ENCODE measurements at regions not wholly inside any gene's neighbourhood (a gene's known extent, or its start where the extent isn't known, plus 50 kb on each side); places are given as distances from the start of the nearest gene placed in this dataset.

DNA sequence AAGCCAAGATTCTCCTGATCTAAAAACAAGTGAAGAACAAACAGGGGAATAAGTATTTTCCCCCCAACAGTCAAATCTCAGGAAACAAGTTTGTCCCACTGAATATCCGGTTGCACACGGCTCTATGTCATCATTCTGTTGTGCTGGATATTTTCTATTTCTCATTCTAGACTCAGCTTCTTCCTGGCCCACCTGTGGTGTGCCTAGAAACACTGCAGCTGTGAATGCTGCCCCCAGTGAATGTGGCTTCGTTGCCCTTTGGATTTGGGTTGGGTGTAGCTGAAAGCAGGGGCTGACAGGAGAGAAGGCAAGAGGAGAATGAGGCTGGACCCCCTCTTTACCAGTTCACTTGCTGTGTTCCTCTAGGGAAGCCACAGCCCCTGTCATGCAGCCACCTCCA is 181.2 kb upstream of the PROK2 start:
- 74 to 82% methylated on average over 3 of the region's 3 CpGs for WGBS, 2 experiments
- Histone ChIP-seq H3K4me3 (ENCODE audit: insufficient read depth, low read depth, low read length) (no peak overlapping the region), H3K4me1 (ENCODE audit: control insufficient read depth, insufficient read depth, low read length) (no peaks in the 10 kb centered on the region), H3K27ac (ENCODE audit: insufficient read depth, low read depth, low read length, poor library complexity, severe bottlenecking) (no peak overlapping the region), H3K36me3 (ENCODE audit: control insufficient read depth, insufficient read depth, low read length) (no peaks in the 10 kb centered on the region), H3K9me3 (ENCODE audit: control insufficient read depth, low read length) (no peaks in the 10 kb centered on the region), H3K27me3 (ENCODE audit: control insufficient read depth, insufficient read depth, low read length, poor library complexity, severe bottlenecking) (no peaks in the 10 kb centered on the region)

DNA sequence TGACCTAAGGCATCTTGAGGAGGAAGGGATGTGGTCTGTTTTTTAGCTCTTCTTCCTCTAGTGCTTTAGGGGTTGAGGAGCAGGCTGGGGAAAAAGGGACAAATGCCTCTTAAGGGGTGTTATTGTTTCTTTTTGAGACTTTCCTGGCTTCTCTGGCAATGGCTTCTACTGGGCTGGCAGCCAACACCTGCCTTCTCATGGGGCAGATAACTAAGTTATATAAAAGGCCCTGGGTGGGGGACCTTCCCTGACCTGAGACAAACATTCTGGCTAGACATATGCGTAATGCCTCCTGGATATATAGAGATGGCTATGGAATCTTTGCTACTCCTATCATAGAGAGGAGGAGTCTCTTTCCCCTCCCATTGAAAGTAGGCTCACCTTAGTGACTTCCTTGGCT is 179.2 kb upstream of the PROK2 start:
- WGBS, 2 experiments = 97 to 100% methylated on average over 1 of the region's 1 CpG
- no peaks in the 10 kb centered on the region for H3K36me3 ChIP-seq (ENCODE audit: control insufficient read depth, insufficient read depth, low read length)
- no peak overlapping the region for H3K4me3 ChIP-seq (ENCODE audit: insufficient read depth, low read depth, low read length)

DNA sequence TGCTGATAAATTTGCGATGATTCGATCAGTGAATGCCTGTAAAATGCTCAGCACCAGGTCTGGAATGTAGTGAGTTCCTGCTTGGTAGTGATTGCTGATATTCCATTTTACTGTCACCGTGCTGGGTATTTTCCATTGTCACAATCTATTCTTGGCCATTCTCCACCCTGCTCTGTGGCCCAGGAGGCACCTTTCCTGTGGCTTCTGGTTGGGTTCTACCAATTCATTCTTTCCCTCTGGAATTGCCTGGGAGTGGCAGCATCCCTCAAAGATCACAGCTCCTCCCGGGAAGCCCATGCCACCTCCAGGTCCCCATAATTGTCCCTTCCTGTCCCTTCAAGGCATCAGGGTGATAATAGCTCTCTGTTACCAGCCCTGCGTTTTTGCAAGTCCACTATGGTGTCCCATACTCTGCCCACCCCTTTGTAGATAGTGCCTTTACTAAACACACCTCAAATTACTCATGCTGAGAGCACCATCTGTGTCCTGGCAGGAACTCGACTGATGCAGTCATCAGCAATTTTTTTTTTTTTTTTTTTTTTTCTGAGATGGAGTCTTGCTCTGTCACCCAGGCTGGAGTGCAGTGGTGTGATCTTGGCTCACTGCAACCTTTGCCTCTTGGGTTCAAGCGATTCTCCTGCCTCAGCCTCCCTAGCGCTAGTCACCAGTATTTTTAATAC is 177.8 kb upstream of the PROK2 start:
- no peak overlapping the region for H3K4me3 ChIP-seq (ENCODE audit: insufficient read depth, low read depth, low read length)
- H3K36me3 ChIP-seq (ENCODE audit: control insufficient read depth, insufficient read depth, low read length) = no peaks in the 10 kb centered on the region
- H3K27me3 ChIP-seq (ENCODE audit: control insufficient read depth, insufficient read depth, low read length, poor library complexity, severe bottlenecking) = no peaks in the 10 kb centered on the region
- no peaks in the 10 kb centered on the region for H3K9me3 ChIP-seq (ENCODE audit: control insufficient read depth, low read length)
- H3K4me1 ChIP-seq (ENCODE audit: control insufficient read depth, insufficient read depth, low read length) = no peaks in the 10 kb centered on the region
- no peak overlapping the region for H3K27ac ChIP-seq (ENCODE audit: insufficient read depth, low read depth, low read length, poor library complexity, severe bottlenecking)
- WGBS, 2 experiments = 90% methylated on average over 8 of the region's 8 CpGs

More for the DNA sequence above, 179.2 kb upstream of the PROK2 start:
- H3K27me3 ChIP-seq (ENCODE audit: control insufficient read depth, insufficient read depth, low read length, poor library complexity, severe bottlenecking) = no peaks in the 10 kb centered on the region
- H3K27ac ChIP-seq (ENCODE audit: insufficient read depth, low read depth, low read length, poor library complexity, severe bottlenecking) = no peak overlapping the region
- H3K9me3 ChIP-seq (ENCODE audit: control insufficient read depth, low read length) = no peaks in the 10 kb centered on the region
- no peaks in the 10 kb centered on the region for H3K4me1 ChIP-seq (ENCODE audit: control insufficient read depth, insufficient read depth, low read length)

DNA sequence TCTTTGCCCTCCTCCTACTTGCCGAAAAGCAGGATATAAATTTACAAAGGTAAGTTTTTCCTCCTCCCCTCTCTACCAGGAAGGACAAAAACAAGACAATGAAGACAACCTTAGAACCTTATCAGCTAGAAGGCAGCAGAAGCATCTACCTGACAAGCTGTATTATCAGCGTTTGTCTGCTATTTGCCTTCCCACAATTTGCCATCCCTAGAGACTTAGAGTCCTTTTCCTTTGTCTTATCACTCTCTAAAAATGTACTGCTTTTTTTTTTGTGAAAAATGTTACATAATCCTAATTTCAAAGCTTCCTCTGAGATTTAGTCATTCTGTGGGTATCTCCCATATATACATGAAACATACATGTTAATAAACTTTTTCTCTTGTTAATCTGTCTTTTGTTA is 176.9 kb upstream of the PROK2 start:
- Histone ChIP-seq H3K4me3 (ENCODE audit: insufficient read depth, low read depth, low read length) (no peak overlapping the region), H3K4me1 (ENCODE audit: control insufficient read depth, insufficient read depth, low read length) (no peaks in the 10 kb centered on the region), H3K27me3 (ENCODE audit: control insufficient read depth, insufficient read depth, low read length, poor library complexity, severe bottlenecking) (no peaks in the 10 kb centered on the region), H3K27ac (ENCODE audit: insufficient read depth, low read depth, low read length, poor library complexity, severe bottlenecking) (no peak overlapping the region), H3K36me3 (ENCODE audit: control insufficient read depth, insufficient read depth, low read length) (no peaks in the 10 kb centered on the region), H3K9me3 (ENCODE audit: control insufficient read depth, low read length) (no peaks in the 10 kb centered on the region)
- 57 to 71% methylated on average over 2 of the region's 2 CpGs for WGBS, 2 experiments

DNA sequence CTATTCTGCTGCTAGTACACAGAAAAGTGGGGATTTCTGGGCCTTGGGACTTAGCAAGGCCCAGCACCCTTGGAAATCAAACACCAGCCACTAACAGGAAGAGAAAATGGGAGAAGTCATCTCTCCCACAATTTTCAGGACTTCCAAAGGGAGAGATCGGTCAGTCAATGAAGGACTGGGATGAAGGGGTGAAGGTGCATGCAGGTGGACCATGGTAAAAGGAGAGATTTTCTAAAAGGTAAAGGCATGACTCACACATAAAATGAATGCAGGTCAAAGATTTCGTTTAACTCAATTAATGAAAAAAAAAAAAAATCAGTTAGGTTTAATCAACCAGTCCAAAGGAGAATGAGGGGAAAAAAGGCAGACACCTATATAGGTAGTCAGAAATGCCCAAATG is 176.4 kb upstream of the PROK2 start:
- WGBS, 2 experiments = 98 to 100% methylated on average over 1 to 2 of the region's 2 CpGs
- Histone ChIP-seq H3K4me1 (ENCODE audit: control insufficient read depth, insufficient read depth, low read length) (no peaks in the 10 kb centered on the region), H3K36me3 (ENCODE audit: control insufficient read depth, insufficient read depth, low read length) (no peaks in the 10 kb centered on the region), H3K27ac (ENCODE audit: insufficient read depth, low read depth, low read length, poor library complexity, severe bottlenecking) (no peak overlapping the region), H3K4me3 (ENCODE audit: insufficient read depth, low read depth, low read length) (no peak overlapping the region), H3K27me3 (ENCODE audit: control insufficient read depth, insufficient read depth, low read length, poor library complexity, severe bottlenecking) (no peaks in the 10 kb centered on the region), H3K9me3 (ENCODE audit: control insufficient read depth, low read length) (no peaks in the 10 kb centered on the region)

DNA sequence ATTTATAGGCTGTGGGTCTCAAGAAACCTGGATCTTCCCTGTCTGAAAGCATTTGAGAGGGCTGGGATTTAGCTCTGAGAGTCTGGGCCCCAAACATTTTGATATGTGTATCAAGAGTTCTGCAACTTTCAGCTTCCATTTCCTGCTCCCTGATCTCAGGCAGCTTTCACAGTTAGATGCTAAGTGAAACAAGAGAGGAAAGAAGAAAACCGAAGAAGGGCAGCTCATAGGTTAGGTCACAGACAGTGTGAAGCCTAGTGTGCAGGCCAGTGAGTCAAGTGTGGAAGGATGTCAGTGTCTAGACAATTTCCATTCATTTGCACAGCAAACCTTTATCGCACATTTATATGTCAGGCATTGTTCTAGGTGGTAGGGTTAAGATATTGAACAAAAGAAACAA is 173.6 kb upstream of the PROK2 start:
- WGBS, 2 experiments = 76 to 89% methylated on average over 1 to 2 of the region's 2 CpGs

DNA sequence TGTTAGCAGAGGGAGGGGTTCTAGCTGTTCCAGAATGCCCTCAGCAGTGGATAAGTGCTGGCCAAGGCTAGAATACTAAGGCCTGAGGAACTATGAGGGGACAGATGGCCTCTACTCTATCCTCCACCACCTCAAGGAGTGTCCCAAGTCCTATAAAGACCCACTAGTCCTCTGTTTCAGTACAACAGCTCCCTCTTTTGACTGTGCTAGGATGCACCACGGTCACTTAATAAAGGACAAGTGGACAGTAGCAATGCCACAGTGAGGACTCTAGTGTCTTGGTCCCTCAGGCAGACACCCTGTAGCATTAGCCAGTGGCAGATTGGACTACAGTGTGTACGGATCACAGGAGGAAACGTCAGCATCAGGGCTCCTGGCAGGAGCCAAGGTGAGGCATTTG is 171.8 kb upstream of the PROK2 start:
- 95 to 97% methylated on average over 3 of the region's 3 CpGs for WGBS, 2 experiments
- H3K4me1 ChIP-seq (ENCODE audit: control insufficient read depth, insufficient read depth, low read length) = peaks cover 5% of the 10 kb centered on the region
- no peaks in the 10 kb centered on the region for H3K36me3 ChIP-seq (ENCODE audit: control insufficient read depth, insufficient read depth, low read length)
- H3K4me3 ChIP-seq (ENCODE audit: insufficient read depth, low read depth, low read length) = no peak overlapping the region
- H3K9me3 ChIP-seq (ENCODE audit: control insufficient read depth, low read length) = no peaks in the 10 kb centered on the region
- H3K27ac ChIP-seq (ENCODE audit: insufficient read depth, low read depth, low read length, poor library complexity, severe bottlenecking) = no peak overlapping the region
- no peaks in the 10 kb centered on the region for H3K27me3 ChIP-seq (ENCODE audit: control insufficient read depth, insufficient read depth, low read length, poor library complexity, severe bottlenecking)

More for the DNA sequence above, 173.6 kb upstream of the PROK2 start:
- Histone ChIP-seq H3K36me3 (ENCODE audit: control insufficient read depth, insufficient read depth, low read length) (no peaks in the 10 kb centered on the region), H3K4me1 (ENCODE audit: control insufficient read depth, insufficient read depth, low read length) (peaks cover 5% of the 10 kb centered on the region), H3K27ac (ENCODE audit: insufficient read depth, low read depth, low read length, poor library complexity, severe bottlenecking) (no peak overlapping the region), H3K27me3 (ENCODE audit: control insufficient read depth, insufficient read depth, low read length, poor library complexity, severe bottlenecking) (no peaks in the 10 kb centered on the region), H3K4me3 (ENCODE audit: insufficient read depth, low read depth, low read length) (no peak overlapping the region), H3K9me3 (ENCODE audit: control insufficient read depth, low read length) (no peaks in the 10 kb centered on the region)

DNA sequence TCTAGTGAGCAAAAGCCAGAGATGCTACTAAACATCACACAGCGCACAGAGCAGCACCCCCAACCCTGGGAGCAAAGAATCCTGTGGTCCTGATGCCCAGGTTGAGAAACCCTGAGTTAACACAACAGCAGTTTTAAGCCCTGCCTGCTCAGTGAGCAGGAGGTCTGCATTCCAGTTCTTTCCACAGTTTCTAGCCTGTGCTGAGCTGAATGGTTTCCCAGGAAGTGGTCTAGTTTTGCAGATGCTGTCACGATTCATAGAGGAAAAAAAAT is 171.1 kb upstream of the PROK2 start:
- Histone ChIP-seq H3K4me3 (ENCODE audit: insufficient read depth, low read depth, low read length) (no peak overlapping the region), H3K36me3 (ENCODE audit: control insufficient read depth, insufficient read depth, low read length) (no peaks in the 10 kb centered on the region), H3K27ac (ENCODE audit: insufficient read depth, low read depth, low read length, poor library complexity, severe bottlenecking) (no peak overlapping the region), H3K4me1 (ENCODE audit: control insufficient read depth, insufficient read depth, low read length) (peaks cover 5% of the 10 kb centered on the region), H3K9me3 (ENCODE audit: control insufficient read depth, low read length) (no peaks in the 10 kb centered on the region), H3K27me3 (ENCODE audit: control insufficient read depth, insufficient read depth, low read length, poor library complexity, severe bottlenecking) (no peaks in the 10 kb centered on the region)
- WGBS, 2 experiments = 79 to 81% methylated on average over 2 of the region's 2 CpGs

DNA sequence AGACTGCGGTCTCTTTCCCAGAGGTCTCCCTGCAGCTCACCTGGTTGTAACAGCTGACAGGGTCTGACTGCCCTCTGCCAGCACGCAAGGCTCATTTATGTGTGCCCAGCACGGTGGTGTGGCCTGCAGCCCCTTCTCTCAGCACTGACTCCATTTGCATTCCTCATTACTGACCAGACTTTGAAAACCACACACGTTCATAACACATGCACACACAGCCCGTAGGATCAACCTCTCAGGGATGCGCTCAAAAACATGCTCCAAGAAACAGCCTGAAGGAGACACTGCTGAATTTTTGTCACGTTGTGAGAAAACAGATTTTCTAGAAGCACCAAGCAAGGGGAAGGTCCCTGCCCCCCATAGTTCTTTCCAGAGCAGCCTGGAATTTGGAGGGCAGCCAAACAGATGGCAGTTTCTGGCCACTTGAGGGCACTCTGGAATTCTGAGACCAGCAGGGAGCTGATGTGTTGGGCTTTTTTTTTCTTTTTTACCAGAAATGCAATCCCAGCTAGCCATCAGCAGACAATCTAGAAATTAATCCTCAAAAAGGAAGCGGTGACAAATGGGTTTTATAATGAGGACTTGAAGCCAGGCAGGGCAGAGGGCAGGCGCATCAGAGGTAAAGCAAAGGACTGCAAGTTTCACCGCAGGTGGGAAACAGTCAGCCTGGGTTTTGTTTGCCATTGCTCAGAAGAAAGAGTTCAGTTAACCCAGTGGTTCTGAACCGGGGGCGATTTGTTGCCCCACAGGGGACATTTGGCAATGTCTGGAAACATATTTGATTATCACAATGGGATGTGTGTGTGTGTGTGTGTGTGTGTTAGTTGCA is 170.5 kb upstream of the PROK2 start:
- Histone ChIP-seq H3K27ac (ENCODE audit: insufficient read depth, low read depth, low read length, poor library complexity, severe bottlenecking) (no peak overlapping the region), H3K27me3 (ENCODE audit: control insufficient read depth, insufficient read depth, low read length, poor library complexity, severe bottlenecking) (no peaks in the 10 kb centered on the region), H3K4me1 (ENCODE audit: control insufficient read depth, insufficient read depth, low read length) (peaks cover 5% of the 10 kb centered on the region), H3K36me3 (ENCODE audit: control insufficient read depth, insufficient read depth, low read length) (no peaks in the 10 kb centered on the region), H3K9me3 (ENCODE audit: control insufficient read depth, low read length) (no peaks in the 10 kb centered on the region), H3K4me3 (ENCODE audit: insufficient read depth, low read depth, low read length) (no peak overlapping the region)
- 42 to 44% methylated on average over 12 of the region's 12 CpGs for WGBS, 2 experiments

DNA sequence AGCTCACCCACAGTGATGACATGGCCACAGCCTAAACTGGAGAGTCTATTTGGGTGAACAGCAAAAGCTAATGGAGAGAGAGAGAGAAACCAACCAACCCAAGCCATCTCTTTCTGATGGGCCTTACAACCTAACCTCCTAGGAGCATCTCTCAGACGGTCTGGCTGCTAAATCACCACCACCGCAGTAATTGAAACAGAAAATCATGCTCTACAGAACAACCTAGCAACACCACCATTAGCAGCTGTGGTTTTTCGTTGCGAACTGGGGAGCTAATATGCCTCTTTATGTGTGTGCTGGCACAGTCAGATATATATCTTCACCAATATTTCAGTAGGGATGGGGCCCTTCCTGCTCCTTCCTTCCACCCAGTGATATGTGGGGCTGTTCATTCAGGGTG is 166.9 kb upstream of the PROK2 start:
- H3K27ac ChIP-seq (ENCODE audit: insufficient read depth, low read depth, low read length, poor library complexity, severe bottlenecking) = no peak overlapping the region
- no peaks in the 10 kb centered on the region for H3K36me3 ChIP-seq (ENCODE audit: control insufficient read depth, insufficient read depth, low read length)
- no peaks in the 10 kb centered on the region for H3K9me3 ChIP-seq (ENCODE audit: control insufficient read depth, low read length)
- 64 to 70% methylated on average over 4 of the region's 4 CpGs for WGBS, 2 experiments
- no peaks in the 10 kb centered on the region for H3K27me3 ChIP-seq (ENCODE audit: control insufficient read depth, insufficient read depth, low read length, poor library complexity, severe bottlenecking)
- H3K4me3 ChIP-seq (ENCODE audit: insufficient read depth, low read depth, low read length) = no peak overlapping the region
- peaks cover 5% of the 10 kb centered on the region for H3K4me1 ChIP-seq (ENCODE audit: control insufficient read depth, insufficient read depth, low read length)
